ENCODE measurements at regions not wholly inside any gene's neighbourhood (a gene's known extent, or its start where the extent isn't known, plus 50 kb on each side); places are given as distances from the start of the nearest gene placed in this dataset.
"Not testable (repeated sequence)": the region's sequence is repeated elsewhere in the genome, so short reads cannot be mapped to it uniquely, and the experiment has no call there.

DNA sequence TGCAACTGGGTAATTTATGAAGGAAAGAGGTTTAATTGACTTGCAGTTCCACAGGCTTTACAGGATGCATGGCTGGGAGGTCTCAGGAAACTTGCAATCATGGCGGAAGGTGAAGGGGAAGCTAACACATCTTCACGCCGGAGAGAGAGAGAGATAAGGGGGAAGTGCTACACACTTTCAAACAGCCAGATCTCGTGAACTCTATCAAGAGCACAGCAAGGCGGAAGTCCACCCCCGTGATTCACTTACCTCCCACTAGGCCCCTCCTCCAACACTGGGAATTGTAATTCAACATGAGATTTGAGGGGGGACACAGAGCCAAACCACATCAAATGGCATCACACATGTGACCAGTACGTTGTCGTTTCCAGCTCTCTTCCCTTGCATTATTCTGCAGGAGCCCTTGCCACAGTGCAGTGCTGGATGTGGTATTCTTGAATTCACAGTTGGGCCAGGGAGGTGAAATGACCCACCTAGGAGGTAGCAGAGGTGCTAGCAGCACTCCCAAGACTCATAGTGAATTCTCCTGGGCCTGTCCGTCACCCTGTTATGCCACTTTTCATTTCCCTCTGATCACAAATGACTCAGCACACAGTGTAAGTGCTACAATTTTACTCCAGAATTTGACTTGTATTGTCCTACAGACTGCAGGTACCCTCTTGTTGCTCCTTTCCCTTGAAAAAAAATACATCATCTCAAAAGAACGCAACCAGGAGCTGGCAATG lies 179.2 kb upstream of the PLGLB2 start:
- H3K4me3 ChIP-seq (ENCODE audit: low read depth, low read length); DNase-seq (ENCODE audit: low read depth): not testable (repeated sequence)

DNA sequence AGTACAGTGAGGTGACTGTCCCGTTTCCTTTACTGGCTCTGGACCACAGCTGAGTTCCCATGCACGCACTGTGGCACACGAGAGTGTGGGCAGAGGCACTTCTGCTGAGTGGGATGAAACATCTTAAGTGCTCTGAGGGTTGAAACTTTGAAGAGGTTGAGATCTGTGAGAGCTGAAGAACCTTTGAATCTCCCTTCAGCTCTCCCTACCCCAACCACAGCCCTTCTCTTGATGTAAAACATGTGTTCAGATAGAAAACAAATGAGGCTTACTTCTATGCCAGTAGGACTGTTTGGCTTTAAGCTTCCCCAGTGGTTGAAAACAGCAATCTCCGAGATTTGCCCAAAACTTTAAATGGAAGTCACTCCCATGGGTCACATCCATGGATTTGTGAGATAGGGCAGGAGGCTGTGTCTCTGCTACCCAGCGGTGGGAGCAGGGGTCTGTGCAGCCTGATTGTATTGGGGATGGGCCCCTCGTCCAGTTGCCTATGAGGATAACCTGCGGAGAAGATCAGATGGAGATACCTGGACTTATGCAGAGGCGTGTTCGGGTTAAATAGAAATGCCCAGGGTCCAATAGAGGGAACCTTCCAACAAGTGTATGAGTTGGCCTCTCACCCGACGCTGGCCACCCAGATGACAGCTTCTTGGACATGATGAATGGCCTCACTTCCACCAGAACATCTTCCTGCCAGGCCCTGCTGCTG lies 178.0 kb upstream of the PLGLB2 start:
- not testable (repeated sequence) for H3K4me3 ChIP-seq (ENCODE audit: low read depth, low read length); DNase-seq (ENCODE audit: low read depth)

DNA sequence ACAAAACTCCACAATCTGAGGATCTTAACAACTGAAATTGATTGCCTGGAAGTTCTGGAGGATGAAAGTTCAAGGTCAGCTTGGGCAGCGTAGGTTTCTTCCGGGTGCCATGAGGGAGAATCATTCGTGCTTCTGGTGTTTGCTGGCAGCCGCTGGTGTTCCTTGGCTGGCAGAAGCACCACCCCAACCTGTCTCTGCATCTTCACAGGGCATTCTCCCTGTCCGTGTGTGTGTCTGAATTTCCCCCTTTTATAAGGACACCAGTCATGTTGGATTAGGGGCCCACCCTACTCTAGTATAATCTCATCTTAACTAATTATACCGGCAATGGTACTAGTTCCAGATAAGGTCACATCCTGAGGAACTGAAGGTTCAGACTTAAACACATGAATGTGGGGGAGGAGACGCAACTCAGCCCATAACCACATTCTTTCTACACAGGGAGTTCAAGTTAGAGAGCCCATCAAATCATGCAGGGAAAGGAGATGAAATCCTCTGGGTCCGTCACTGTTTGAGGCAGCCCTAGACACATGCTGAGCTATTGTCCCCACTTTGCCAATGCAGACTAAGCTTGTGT lies 175.9 kb upstream of the PLGLB2 start:
- DNase-seq (ENCODE audit: low read depth); H3K4me3 ChIP-seq (ENCODE audit: low read depth, low read length): not testable (repeated sequence)

DNA sequence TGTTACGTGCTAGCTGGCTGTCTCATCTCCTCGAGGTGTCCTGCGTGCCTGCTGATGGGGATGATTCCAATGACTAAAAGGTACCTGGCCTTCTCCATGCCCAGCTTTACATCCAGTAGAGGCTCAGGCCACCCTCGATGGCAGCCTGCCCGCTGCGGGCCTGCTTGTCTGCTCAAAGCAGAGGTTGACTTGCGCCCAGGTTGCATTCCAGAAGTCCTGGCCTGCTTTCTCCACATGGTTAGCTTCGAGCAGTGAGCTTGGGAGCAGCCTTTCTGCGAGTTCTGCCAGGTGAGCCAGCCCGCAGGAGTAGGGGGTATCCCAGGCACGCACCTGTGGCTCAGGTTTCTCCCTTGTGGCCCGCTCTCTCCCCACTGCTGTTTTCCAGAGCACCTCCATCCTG lies 175.0 kb upstream of the PLGLB2 start:
- DNase-seq (ENCODE audit: low read depth); H3K4me3 ChIP-seq (ENCODE audit: low read depth, low read length): not testable (repeated sequence)

DNA sequence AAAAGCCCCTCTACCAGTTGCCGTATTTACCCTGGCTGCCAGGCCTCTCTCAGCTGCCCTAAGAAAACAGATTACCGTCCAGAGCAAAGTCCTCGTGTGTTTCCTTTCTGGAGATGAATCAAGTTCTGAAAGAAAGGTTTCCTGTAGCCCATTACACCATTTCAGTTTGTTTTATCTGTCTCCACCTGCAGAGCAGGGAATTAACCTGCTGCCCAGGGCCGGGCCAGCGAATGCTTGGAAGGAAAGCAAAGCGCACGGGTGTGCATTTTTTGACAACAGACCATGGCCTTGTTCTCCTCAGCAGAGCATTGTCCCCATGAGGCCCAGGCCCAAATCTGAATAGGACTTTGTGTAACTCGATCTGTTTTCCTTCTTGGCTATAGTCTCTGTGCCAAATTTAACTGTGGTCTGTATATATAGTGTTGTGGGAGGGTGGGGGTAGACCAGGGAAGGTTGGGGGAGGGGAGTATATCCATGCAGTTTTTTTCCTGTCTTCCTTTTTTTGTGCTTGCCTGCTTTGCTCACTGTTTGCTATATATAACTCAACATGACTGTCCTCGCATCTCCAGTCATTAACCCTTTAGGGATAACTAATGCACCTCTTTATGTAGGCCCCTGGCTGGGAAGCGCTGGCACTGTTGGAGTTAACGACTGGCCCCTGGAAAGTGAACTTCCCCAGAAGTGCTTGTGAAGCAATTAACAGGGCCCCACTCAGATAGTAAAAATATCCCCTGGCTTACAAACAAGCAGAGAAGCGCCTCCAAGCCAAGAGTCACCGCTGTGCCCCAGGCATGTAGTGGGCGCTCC lies 174.3 kb upstream of the PLGLB2 start:
- not testable (repeated sequence) for H3K4me3 ChIP-seq (ENCODE audit: low read depth, low read length); DNase-seq (ENCODE audit: low read depth)

DNA sequence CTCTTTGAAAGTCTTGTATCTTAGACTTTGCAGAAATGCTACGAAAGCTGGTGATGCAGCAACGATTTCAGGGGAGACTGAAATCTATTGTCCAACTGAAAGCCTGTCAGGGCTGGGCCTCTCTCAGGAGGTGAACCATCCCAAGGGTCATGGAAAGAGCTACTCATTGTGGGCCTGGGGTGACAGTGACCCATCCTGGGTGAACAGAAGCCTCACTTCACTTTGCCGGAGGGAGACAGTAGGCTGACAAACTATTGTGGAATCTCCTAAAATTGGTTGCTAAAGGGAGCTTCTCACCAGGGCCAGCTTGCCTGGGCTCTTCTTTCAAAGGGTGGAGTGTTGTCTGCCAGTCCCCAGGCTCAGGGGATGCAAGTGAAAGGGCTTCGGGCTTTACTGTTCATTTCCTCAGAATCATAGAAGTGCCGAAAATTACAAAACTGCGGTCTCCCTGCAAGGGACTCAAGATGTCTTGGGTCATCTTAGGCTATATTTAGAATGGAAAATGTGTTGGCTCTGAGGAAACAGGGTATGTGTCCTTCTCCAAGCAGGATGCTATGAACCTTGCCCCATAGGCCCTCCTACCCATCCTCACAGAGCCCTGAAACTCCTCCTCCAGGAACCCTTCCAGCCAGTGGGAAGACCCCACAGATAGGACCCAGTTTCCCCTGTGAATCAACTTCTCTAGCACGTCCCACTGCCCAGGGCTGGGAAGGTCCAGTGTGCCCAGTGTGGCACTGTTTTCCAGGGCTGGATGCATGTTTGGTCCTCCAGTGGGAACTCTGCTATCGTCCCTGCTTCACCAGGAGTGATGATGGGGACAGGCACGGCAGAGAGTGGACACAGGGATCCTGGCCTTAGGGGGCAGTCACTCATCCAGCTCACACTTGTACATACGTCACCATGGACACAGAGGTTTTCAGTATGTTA lies 173.4 kb upstream of the PLGLB2 start:
- H3K4me3 ChIP-seq (ENCODE audit: low read depth, low read length); DNase-seq (ENCODE audit: low read depth): not testable (repeated sequence)

DNA sequence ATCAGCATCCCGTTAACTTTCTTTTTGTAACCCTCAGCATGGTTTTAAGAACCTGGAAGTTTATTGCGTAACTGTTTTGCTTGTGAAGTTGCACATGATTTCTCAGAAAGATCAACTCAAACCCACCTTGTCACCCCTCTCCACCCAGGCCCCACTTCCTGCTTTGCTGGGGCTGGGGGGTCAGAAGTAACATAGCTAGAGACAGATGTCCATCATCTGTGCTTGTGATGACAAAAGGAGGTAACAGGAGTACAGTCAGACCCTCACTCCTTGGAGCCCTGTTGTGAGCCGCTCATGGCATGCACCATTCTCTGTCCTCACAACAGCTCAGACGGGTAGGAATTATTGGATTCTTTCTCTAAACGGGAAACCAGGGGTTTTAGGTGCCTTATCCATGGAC lies 172.7 kb upstream of the PLGLB2 start:
- DNase-seq (ENCODE audit: low read depth), result not testable (repeated sequence)

DNA sequence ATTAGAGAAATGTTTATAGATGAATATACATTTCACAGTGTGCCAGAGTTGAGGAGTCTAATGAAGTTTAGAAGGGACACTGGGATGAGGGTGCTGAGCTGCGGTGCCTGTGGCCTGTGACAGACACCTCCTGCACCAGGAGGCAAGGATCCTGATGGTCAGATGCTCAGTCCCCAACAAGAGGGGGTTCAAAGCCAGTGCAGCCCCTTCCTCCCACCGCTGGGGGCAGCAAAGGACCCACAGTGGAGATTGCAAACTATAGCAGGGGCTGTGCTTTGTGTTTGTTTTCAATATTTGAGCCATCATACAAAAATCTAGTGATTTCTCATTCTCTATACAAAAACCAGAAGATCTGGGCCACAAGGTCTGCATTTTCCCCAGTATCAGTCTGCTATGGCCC lies 170.5 kb upstream of the PLGLB2 start:
- not testable (repeated sequence) for H3K4me3 ChIP-seq (ENCODE audit: low read depth, low read length); DNase-seq (ENCODE audit: low read depth)

More for the DNA sequence above, 172.7 kb upstream of the PLGLB2 start:
- H3K4me3 ChIP-seq (ENCODE audit: low read depth, low read length), result not testable (repeated sequence)

DNA sequence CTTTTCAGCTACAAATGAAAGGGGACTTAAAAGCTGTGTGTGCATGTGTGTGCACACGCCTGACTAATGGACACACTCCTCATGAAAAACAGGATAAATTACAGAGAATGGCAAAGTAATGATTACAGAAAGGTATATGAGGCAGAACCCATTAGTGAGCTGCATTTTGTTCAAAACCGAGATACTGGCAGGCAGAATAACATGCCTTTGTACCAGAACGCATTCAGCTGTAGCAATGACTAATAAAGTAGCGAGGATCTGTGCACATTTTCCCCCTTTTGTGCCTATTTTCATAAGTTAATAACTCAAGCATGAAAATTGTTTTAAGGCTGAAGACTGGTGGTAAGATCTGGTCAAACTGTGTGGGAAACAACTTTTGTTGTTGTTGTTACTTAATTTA lies 165.7 kb upstream of the PLGLB2 start:
- not testable (repeated sequence) for H3K4me3 ChIP-seq (ENCODE audit: low read depth, low read length); DNase-seq (ENCODE audit: low read depth)

DNA sequence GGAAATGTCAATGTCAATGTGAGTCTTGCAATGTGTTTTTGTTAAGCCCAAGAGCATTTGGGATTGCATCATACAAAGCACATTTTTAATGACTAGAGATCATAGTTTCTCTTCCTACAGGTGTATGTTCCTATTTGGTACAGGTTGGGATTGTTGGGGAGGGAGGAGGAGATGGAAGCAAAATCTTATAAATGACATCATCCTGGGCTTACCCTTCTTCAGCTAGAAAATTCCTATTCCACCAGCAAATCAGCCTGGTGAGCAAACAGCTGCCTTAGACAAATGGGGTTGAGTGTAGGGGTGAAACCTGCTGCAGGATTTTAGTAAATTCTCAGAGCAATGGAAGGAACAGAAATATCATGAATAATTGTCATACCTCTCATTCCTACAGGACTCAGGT lies 165.3 kb upstream of the PLGLB2 start:
- not testable (repeated sequence) for DNase-seq (ENCODE audit: low read depth); H3K4me3 ChIP-seq (ENCODE audit: low read depth, low read length)

DNA sequence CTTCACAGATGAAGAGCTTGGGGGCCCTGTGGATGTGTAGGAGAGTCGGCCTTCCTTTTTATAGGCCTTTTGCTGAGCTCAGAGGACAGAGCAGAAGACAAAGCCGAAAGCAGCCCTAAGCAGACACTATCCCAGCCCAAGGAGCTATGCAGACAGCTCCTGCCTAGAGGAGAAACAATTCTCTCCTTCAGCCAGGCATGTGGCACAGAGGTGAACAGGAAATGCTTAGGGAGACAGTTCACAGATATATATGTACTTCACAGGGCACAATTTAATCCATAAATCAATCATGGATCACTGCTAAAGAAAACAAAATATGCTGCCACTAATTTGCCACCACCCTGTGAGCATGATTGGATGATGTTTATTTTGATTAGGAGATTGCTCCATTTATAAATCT lies 164.5 kb upstream of the PLGLB2 start:
- DNase-seq (ENCODE audit: low read depth); H3K4me3 ChIP-seq (ENCODE audit: low read depth, low read length): not testable (repeated sequence)

DNA sequence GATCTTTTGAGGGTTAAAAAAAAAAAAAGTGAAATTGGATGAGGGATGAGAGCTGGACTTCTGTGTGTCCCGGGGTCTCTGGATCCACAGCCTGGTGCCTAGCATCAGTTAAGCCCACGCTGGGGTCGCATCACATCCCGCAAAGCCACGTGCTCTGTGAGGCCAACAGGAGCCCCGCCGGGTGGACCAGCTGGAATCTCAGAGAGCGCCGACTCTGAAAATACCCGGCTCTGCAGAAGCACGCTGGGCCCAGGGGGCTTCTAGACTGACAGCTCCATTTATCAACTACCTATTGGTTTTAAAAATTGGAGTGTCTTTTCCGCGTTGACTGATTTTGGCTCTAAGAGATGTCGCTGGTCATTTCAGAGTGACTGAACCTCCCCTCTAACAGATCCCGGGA lies 164.1 kb upstream of the PLGLB2 start:
- not testable (repeated sequence) for H3K4me3 ChIP-seq (ENCODE audit: low read depth, low read length); DNase-seq (ENCODE audit: low read depth)

DNA sequence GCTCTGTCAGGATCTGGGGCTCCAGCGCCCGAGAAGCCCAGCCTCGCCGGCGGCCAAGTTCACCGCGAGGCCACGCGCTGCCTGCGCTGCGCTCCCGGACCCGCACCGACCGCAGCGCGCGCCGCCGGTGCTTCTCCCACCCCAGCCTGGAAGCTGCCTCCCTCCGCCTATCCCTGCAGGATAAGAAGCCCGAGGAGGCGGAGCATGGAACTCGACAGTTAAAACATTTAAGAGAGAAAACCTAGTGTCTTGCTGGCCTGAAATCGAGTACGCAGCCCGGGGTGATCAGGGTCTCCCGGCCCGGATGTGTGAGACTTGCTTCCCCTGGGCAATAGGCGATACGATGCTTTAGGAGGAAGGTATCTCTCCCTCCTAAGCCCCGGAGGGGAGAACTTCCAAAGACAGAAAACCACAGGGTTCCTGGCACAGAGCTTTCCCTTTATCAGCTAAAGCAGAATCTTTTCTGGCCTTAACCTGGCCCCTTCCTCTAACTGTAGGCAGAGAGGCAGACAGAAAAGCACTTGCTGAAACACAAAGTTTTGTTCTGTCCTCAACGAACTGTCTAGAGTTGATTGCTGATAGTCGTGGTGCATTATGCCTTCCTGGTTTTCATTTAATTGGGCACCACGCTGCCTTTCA lies 163.5 kb upstream of the PLGLB2 start:
- DNase-seq (ENCODE audit: low read depth); H3K4me3 ChIP-seq (ENCODE audit: low read depth, low read length): not testable (repeated sequence)

DNA sequence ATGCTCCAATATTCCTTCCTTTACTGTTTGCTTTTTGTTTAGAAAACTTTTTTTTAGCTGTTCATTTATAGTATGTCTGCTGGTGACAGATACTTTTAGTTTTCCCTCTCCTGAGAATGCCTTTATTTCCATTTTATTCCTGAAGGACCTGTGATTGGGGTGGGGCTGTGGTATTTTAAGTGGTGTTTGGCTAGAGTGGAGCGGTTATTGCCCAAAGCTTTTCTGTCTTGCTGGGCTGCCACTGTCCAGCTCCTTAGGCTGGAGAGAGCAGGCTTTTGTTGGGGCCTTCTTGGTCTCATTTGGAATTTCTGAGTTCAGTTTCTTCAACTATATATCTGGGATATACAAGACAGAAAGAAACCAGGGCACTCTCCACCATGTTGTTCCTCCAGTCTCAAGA lies 160.0 kb upstream of the PLGLB2 start:
- not testable (repeated sequence) for H3K4me3 ChIP-seq (ENCODE audit: low read depth, low read length); DNase-seq (ENCODE audit: low read depth)

DNA sequence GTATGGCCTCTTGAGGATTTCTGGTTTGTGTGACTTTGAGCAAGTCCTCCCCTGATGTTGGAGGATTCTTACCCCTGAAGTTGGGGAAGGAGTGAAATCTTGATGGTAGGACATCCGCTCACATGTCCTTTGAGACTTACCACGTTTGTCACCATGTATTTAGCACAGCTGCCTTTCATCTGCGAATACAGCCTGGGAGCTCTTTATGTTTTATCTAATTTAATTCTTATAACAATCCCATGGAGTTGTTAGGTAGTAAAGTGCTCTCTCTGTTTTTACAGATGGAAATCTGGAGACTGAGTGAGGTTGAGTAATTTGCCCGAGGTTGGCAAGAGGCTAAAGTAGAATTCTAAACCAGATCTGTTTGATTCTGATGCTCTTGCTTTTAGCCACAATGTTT lies 154.9 kb upstream of the PLGLB2 start:
- H3K4me3 ChIP-seq (ENCODE audit: low read depth, low read length); DNase-seq (ENCODE audit: low read depth): not testable (repeated sequence)

DNA sequence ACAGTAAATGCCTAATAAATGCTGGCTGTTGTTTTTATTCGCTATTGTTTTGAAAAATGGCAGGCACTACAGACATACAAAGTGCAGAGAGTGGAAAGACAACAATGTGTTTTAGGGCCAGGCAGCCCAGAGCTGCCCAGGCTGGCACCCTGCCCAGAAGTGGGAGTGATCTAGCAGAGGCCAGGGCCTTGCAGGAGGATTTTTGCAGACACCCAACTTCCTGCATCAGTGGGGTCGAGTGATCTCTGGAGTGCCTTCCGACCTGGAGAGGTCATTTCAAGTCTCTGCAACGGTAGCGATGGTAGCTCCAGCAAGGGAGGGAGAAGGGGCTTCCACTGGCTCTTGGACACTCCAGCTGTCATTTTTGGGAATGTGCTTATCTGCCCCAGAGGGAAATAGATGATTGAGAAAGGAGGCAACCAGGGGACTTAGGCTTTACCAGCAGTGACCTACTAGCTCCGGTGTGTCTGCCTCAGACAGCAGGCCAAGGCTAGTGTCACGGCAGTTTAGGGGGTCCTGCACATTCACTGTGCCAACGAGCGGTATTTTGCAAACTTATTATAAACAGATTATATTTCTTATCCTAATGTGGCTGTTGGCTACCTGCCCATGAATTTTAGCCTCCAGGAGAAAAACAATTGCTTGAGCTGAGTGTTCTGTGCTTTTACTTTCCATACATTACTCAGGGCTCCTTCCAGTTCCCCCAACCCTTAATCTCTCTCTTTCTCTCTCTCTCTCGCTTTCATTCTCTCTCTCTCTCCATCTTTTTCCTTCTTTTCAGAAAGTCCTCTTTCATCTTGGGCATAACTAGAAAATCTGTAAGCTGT lies 153.9 kb upstream of the PLGLB2 start:
- not testable (repeated sequence) for H3K4me3 ChIP-seq (ENCODE audit: low read depth, low read length)
- peak; percentile 70 for DNase-seq (ENCODE audit: low read depth)

DNA sequence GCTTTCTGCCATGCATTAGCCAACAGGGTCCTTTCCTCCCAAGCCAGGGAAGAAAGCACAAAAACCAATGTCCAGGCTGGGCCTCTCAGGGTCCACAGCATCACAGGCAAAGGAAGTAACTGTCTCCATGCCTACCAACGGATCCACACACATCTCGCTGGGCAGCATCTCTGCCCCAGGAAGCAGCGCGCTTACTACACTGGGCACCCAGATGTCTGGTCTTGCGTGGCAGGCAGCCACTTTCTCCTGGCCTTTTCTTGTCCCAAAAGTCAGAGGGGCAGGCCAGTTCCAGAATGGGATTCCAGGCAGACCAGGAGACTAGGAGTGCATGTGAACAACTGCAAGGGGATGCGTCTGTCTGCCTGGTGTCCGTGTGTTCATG lies 153.3 kb upstream of the PLGLB2 start:
- not testable (repeated sequence) for H3K4me3 ChIP-seq (ENCODE audit: low read depth, low read length); DNase-seq (ENCODE audit: low read depth)

Measured in fibroblast of the aortic adventitia (primary cell).